NCI-H2196 treated with DMSO at 0.1 percent for 48 hours (cell line): ENCODE measurements at regions not wholly inside any gene's neighbourhood (a gene's known extent, or its start where the extent isn't known, plus 50 kb on each side); places are given as distances from the start of the nearest gene placed in this dataset.
"Not testable (repeated sequence)": the region's sequence is repeated elsewhere in the genome, so short reads cannot be mapped to it uniquely, and the experiment has no call there.

Experiments used
- DNase-seq: peaks from one replicate; lab custom pipeline; 2025; ENCODE audit not compliant: unreplicated experiment; lab: John Stamatoyannopoulos, UW

- DNase-seq: no peak
Observed at GRCh38 chr9:135373820-135374219, 105.8 kb upstream of the PPP1R26 start.

DNA sequence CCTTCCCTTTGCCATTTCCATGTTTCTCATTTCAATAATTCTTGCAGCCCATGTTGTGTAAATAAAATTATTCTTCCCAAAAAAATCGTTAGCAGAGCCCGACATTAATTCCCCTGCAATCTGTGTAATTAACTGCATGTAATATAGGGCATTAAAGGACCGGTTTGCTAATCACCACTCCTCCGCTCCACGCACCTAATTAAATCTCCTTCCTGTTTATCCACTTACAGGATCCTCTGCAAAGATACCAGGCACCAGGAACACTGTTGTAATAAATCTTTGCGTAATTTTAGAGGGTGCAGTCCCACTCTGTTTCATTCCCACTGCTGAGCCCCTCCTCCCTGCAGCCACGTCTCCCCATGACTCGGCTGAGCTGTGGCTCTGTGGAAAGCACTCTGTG lies 105.0 kb upstream of the PPP1R26 start:
- no peak for DNase-seq

- DNase-seq: no peak
Observed at GRCh38 chr9:135375001-135375400, 104.6 kb upstream of the PPP1R26 start.

GRCh38 chr9:135376511-135377265 lies 102.9 kb upstream of the PPP1R26 start:
- DNase-seq: no peak

DNA sequence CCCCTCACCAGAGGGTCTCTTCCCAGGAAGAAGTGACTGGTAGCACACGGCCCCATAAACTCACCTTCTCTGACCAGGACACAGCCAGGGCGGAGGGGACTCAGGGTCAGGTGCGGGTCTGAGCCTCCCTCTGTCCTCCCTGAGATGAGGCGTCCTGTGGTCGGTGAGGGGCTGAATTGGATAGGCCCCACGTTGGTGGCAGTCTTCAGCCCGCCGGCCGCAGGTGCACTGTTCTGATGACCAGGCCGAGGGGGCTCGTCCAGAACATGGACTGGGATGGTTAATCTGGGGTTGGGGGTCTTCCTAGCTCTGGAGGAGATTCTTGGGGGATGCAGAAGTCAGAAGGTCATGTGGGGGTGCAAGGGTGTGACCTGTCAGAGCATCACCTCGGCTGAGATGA lies 102.2 kb upstream of the PPP1R26 start:
- no peak for DNase-seq

DNA sequence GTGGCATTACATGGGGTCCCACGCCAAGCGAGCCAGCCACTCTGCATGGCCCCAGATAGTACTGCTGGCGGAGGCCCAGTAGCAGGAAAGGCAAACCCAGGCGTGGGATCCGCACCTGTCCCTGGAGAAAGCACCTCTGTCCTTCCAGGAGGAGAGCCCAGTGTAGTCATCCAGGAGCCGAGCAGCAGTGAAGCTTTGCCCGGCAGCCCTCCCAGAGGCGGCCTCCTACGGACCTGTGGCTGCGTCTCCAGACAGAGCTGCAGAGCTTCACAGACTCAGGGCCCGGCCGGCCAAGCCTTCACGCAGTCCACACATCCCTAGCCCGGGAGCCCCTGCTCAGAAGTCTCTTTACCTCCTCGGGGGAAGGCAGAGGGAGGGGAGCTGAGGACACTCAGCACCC lies 100.8 kb upstream of the PPP1R26 start:
- no peak for DNase-seq

GRCh38 chr9:135379540-135380267 lies 99.9 kb upstream of the PPP1R26 start:
- no peak for DNase-seq

GRCh38 chr9:135380311-135380960 lies 99.1 kb upstream of the PPP1R26 start:
- no peak for DNase-seq

- DNase-seq: no peak
Observed at GRCh38 chr9:135381762-135382310, 97.7 kb upstream of the PPP1R26 start.

GRCh38 chr9:135384226-135384625 lies 95.4 kb upstream of the PPP1R26 start:
- no peak for DNase-seq

GRCh38 chr9:135384815-135385405 lies 94.7 kb upstream of the PPP1R26 start:
- not testable (repeated sequence) for DNase-seq

DNA sequence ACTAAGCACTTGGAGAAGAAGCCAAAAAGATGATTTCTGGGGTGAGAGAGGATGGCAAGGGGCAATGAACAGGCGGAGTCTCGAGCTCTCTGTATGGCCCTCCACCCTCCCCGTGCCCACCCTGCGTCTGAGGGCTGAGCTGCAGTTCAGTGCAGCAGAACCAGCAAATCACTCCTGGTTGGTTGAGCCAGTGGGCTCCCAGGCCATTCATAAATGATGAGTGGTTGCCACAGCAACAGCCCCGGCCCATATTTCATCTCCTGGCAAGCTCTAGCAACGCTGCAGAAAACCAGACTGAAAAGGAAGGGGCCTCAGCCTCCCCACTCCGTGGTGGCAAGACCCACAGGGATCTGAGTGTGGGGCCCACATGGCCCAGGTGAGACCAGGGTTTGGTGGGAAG lies 93.8 kb upstream of the PPP1R26 start:
- DNase-seq: no peak

GRCh38 chr9:135387976-135388375 lies 91.6 kb upstream of the PPP1R26 start:
- DNase-seq: no peak

DNA sequence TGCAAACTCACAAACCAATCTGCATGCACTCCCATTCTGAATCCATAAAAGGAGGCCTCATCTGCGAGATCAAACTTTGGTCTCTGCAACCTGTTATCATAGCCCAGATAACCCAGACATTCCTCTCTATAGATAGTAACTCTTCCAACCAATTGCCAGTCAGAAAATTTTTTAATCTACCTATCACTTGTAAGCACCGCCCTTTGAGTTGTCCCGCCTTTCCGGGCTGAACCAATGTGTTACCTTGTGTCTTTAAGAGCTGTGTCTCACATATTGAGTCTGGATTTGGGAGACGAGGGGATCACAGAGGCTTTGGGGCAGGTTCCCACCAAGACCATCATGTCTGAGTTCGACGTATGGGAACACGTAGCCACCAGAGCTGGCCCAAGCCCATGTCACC lies 91.1 kb upstream of the PPP1R26 start:
- no peak for DNase-seq

- DNase-seq: no peak
Observed at GRCh38 chr9:135391759-135392158, 87.8 kb upstream of the PPP1R26 start.

DNA sequence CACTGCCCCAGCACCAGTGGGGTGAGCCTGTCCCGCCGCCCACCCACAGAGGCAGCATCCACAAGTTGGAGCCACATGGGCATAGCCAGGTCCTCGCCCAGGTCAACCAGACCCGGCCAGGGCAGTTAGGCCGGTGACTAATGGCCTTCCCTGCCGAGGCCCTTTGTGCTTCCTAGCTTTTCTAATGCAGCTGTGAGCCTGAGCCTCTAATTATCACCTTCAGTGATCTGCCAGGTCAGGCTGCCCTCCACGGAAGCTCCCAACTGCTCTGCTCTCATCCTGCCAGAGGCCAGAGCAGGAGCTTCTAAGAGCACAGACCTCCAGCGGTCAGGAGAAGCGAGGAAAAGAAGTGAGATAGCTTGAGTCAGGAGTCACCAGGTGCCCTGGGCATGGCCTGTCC lies 87.1 kb upstream of the PPP1R26 start:
- no peak for DNase-seq

- no peak for DNase-seq
Observed at GRCh38 chr9:135394131-135394530, 85.5 kb upstream of the PPP1R26 start.

- no peak for DNase-seq
Observed at GRCh38 chr9:135394699-135395645, 84.6 kb upstream of the PPP1R26 start.

GRCh38 chr9:135397142-135397541 lies 82.4 kb upstream of the PPP1R26 start:
- no peak for DNase-seq

DNA sequence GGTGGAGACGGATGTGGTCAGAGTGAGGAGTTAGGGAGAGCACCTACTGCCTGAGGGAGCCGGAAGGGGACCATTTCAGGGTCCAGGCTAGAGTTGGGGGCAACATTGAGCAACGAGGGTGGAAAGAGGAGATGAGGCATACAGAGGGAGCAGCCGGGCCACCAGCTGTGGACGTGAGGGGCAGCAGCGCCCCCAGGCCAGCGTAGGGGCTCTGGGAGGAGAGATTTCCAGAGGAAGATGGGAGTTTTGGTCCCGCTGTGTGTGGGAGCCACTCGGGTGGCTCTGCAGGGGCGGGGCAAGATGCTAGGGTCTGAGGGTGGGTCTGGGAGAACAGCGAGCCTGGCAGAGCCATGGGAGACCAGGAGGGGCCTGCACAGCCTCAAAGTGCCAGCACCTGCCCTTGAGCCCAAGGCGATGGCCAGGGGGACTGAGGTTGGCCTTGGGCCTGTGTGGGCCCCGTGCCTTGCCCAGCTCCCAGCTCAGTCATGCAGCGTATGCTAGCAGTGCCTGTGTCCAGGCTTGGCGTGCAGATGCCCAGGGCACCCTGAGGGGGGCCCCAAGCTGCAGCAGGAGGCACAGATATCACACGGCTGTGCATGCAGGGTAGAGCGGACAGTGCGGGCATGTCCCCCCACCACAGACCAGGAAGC lies 80.5 kb upstream of the PPP1R26 start:
- no peak for DNase-seq
